ENCODE measurements at regions not wholly inside any gene's neighbourhood (a gene's known extent, or its start where the extent isn't known, plus 50 kb on each side); places are given as distances from the start of the nearest gene placed in this dataset.
"Not testable (repeated sequence)": the region's sequence is repeated elsewhere in the genome, so short reads cannot be mapped to it uniquely, and the experiment has no call there.

GRCh38 chr2:150204451-150204850 lies 283.0 kb downstream of the RND3 start:
- no peak overlapping the region for H2AFZ ChIP-seq (ENCODE audit: low read length)

GRCh38 chr2:150194816-150195215 lies 292.7 kb downstream of the RND3 start:
- not testable (repeated sequence) for H4K20me1 ChIP-seq (ENCODE audit: insufficient read depth, low read length); H3F3A ChIP-seq (ENCODE audit: insufficient read depth, low read length); H3K27ac ChIP-seq (ENCODE audit: low read depth, low read length, poor library complexity, severe bottlenecking); H3K4me2 ChIP-seq (ENCODE audit: low read length); H3K9me2 ChIP-seq (ENCODE audit: low read depth, low read length); H3K36me3 ChIP-seq (ENCODE audit: insufficient read depth, low read length); H3K27me3 ChIP-seq (ENCODE audit: insufficient read depth, low read length); H3K79me2 ChIP-seq (ENCODE audit: insufficient read depth, low read length); H3K4me3 ChIP-seq (ENCODE audit: low read depth, low read length, poor library complexity, severe bottlenecking); H3K9ac ChIP-seq (ENCODE audit: low read length); H2AFZ ChIP-seq (ENCODE audit: low read length); H3K4me1 ChIP-seq (ENCODE audit: insufficient read depth, low read length, severe bottlenecking); H3K9me3 ChIP-seq (ENCODE audit: low read length)

More at GRCh38 chr2:150204451-150204850, 283.0 kb downstream of the RND3 start:
- no peaks in the 10 kb centered on the region for H3K9me3 ChIP-seq (ENCODE audit: low read length)
- TF ChIP-seq EZH2 (IDR thresholded peaks at IDR 0.05; ENCODE audit: borderline replicate concordance, low read length): no peak
- TF ChIP-seq CTCF (IDR thresholded peaks at IDR 0.05; ENCODE audit: low read length): no peak
- no peak overlapping the region for H3K4me3 ChIP-seq (ENCODE audit: low read depth, low read length, poor library complexity, severe bottlenecking)
- H3K9me2 ChIP-seq (ENCODE audit: low read depth, low read length): no peaks in the 10 kb centered on the region
- no peak overlapping the region for H3K4me2 ChIP-seq (ENCODE audit: low read length)
- no peaks in the 10 kb centered on the region for H3F3A ChIP-seq (ENCODE audit: insufficient read depth, low read length)
- H3K36me3 ChIP-seq (ENCODE audit: insufficient read depth, low read length): no peaks in the 10 kb centered on the region
- no peaks in the 10 kb centered on the region for H4K20me1 ChIP-seq (ENCODE audit: insufficient read depth, low read length)
- H3K9ac ChIP-seq (ENCODE audit: low read length): no peak overlapping the region
- H3K79me2 ChIP-seq (ENCODE audit: insufficient read depth, low read length): no peaks in the 10 kb centered on the region
- no peak overlapping the region for H3K27ac ChIP-seq (ENCODE audit: low read depth, low read length, poor library complexity, severe bottlenecking)
- H3K27me3 ChIP-seq (ENCODE audit: insufficient read depth, low read length): no peaks in the 10 kb centered on the region
- H3K4me1 ChIP-seq (ENCODE audit: insufficient read depth, low read length, severe bottlenecking): no peaks in the 10 kb centered on the region

GRCh38 chr2:150192701-150193100 lies 294.8 kb downstream of the RND3 start:
- H3K4me3 ChIP-seq (ENCODE audit: low read depth, low read length, poor library complexity, severe bottlenecking): no peak overlapping the region
- no peak overlapping the region for H3K9ac ChIP-seq (ENCODE audit: low read length)
- TF ChIP-seq CTCF (IDR thresholded peaks at IDR 0.05; ENCODE audit: low read length) (no peak), EZH2 (IDR thresholded peaks at IDR 0.05; ENCODE audit: borderline replicate concordance, low read length) (no peak)
- H3K4me2 ChIP-seq (ENCODE audit: low read length): no peak overlapping the region
- no peaks in the 10 kb centered on the region for H3K27me3 ChIP-seq (ENCODE audit: insufficient read depth, low read length)
- H4K20me1 ChIP-seq (ENCODE audit: insufficient read depth, low read length): no peaks in the 10 kb centered on the region
- H3K79me2 ChIP-seq (ENCODE audit: insufficient read depth, low read length): no peaks in the 10 kb centered on the region
- no peaks in the 10 kb centered on the region for H3K4me1 ChIP-seq (ENCODE audit: insufficient read depth, low read length, severe bottlenecking)
- H3K9me2 ChIP-seq (ENCODE audit: low read depth, low read length): no peaks in the 10 kb centered on the region
- no peak overlapping the region for H2AFZ ChIP-seq (ENCODE audit: low read length)
- H3K27ac ChIP-seq (ENCODE audit: low read depth, low read length, poor library complexity, severe bottlenecking): no peak overlapping the region
- H3K9me3 ChIP-seq (ENCODE audit: low read length): no peaks in the 10 kb centered on the region
- no peaks in the 10 kb centered on the region for H3K36me3 ChIP-seq (ENCODE audit: insufficient read depth, low read length)
- H3F3A ChIP-seq (ENCODE audit: insufficient read depth, low read length): no peaks in the 10 kb centered on the region

- H3K4me3 ChIP-seq (ENCODE audit: low read depth, low read length, poor library complexity, severe bottlenecking): no peak overlapping the region
- no peaks in the 10 kb centered on the region for H3K4me1 ChIP-seq (ENCODE audit: insufficient read depth, low read length, severe bottlenecking)
- H3K27ac ChIP-seq (ENCODE audit: low read depth, low read length, poor library complexity, severe bottlenecking): no peak overlapping the region
- H3K27me3 ChIP-seq (ENCODE audit: insufficient read depth, low read length): no peaks in the 10 kb centered on the region
- H3K4me2 ChIP-seq (ENCODE audit: low read length): no peak overlapping the region
- no peaks in the 10 kb centered on the region for H4K20me1 ChIP-seq (ENCODE audit: insufficient read depth, low read length)
- H3K9me3 ChIP-seq (ENCODE audit: low read length): no peaks in the 10 kb centered on the region
- TF ChIP-seq EZH2 (IDR thresholded peaks at IDR 0.05; ENCODE audit: borderline replicate concordance, low read length): no peak
- TF ChIP-seq CTCF (IDR thresholded peaks at IDR 0.05; ENCODE audit: low read length): no peak
- H3F3A ChIP-seq (ENCODE audit: insufficient read depth, low read length): no peaks in the 10 kb centered on the region
- H3K36me3 ChIP-seq (ENCODE audit: insufficient read depth, low read length): no peaks in the 10 kb centered on the region
- H2AFZ ChIP-seq (ENCODE audit: low read length): no peak overlapping the region
- H3K9ac ChIP-seq (ENCODE audit: low read length): no peak overlapping the region
- H3K79me2 ChIP-seq (ENCODE audit: insufficient read depth, low read length): no peaks in the 10 kb centered on the region
- no peaks in the 10 kb centered on the region for H3K9me2 ChIP-seq (ENCODE audit: low read depth, low read length)
Measured at GRCh38 chr2:150191349-150191748, 296.1 kb downstream of the RND3 start.
